Neural cell (in vitro differentiated cells): ENCODE measurements at regions not wholly inside any gene's neighbourhood (a gene's known extent, or its start where the extent isn't known, plus 50 kb on each side); places are given as distances from the start of the nearest gene placed in this dataset.

Source experiments
- H2AFZ ChIP-seq: fragments of 200-600, 300-800 bp; sonication (generic), shearing (Covaris generic); 2 replicates; pipeline ENCODE4 v1.6.0; 2014; ENCODE audit warnings: low read depth, mild to moderate bottlenecking, antibody characterized with exemption, low read length, moderate library complexity
- H3F3A ChIP-seq: fragments of 200-600 bp; shearing (Covaris generic); 2 replicates; pipeline ENCODE4 v1.6.1; 2016; ENCODE audit warnings: mild to moderate bottlenecking, moderate library complexity, mixed read lengths, antibody characterized with exemption, low read length; ENCODE audit not compliant: insufficient read depth, poor library complexity, severe bottlenecking
- H3K27ac ChIP-seq: fragments of 200-600, 300-800 bp; sonication (generic), shearing (Covaris generic); 2 replicates; pipeline ENCODE4 v1.5.1; 2014; ENCODE audit warnings: mild to moderate bottlenecking, low read length, moderate library complexity
- H3K27me3 ChIP-seq: fragments of 300-800, 200-600 bp; sonication (generic), shearing (Covaris generic); 2 replicates; pipeline ENCODE4 v1.6.0; 2014; ENCODE audit warnings: mild to moderate bottlenecking, low read depth, low read length, moderate library complexity; ENCODE audit not compliant: insufficient read depth
- H3K36me3 ChIP-seq: fragments of 300-800, 200-600 bp; sonication (generic), shearing (Covaris generic); 2 replicates; pipeline ENCODE4 v1.5.1; 2014; ENCODE audit warnings: mild to moderate bottlenecking, antibody characterized with exemption, low read length, moderate library complexity; ENCODE audit not compliant: insufficient read depth
- H3K4me2 ChIP-seq: fragments of 300-800, 200-600 bp; sonication (generic), shearing (Covaris generic); 2 replicates; pipeline ENCODE4 v1.6.0; 2014; ENCODE audit warnings: mild to moderate bottlenecking, low read length
- H3K4me3 ChIP-seq: fragments of 300-800, 200-600 bp; sonication (generic), shearing (Covaris generic); 2 replicates; pipeline ENCODE4 v1.5.1; 2014; ENCODE audit warnings: mild to moderate bottlenecking, low read length, moderate library complexity
- H3K79me2 ChIP-seq: fragments of 200-600 bp; shearing (Covaris generic); replicated peaks from 2 replicates; pipeline ENCODE4 v1.6.0; 2014; ENCODE audit warnings: mild to moderate bottlenecking, low read length, moderate library complexity; ENCODE audit not compliant: insufficient read depth
- H3K9ac ChIP-seq: fragments of 300-800, 200-600 bp; sonication (generic), shearing (Covaris generic); 2 replicates; pipeline ENCODE4 v1.6.1; 2016; ENCODE audit warnings: mild to moderate bottlenecking, low read length, mixed read lengths
- H3K9me2 ChIP-seq: fragments of 200-600 bp; shearing (Covaris generic); 2 replicates; pipeline ENCODE4 v1.6.1; 2016; ENCODE audit warnings: mild to moderate bottlenecking, low read length, mixed read lengths; ENCODE audit not compliant: insufficient read depth
- H3K9me3 ChIP-seq: fragments of 200-600, 300-800 bp; sonication (generic), shearing (Covaris generic); 2 replicates; pipeline ENCODE4 v1.6.1; 2016; ENCODE audit warnings: mild to moderate bottlenecking, mixed run types, low read length, moderate library complexity, mixed read lengths
- H4K20me1 ChIP-seq: fragments of 200-600 bp; shearing (Covaris generic); 2 replicates; pipeline ENCODE4 v1.6.1; 2016; ENCODE audit warnings: mild to moderate bottlenecking, mixed run types; ENCODE audit not compliant: insufficient read depth
- EP300 ChIP-seq: fragments of 450-650 bp; conservative IDR thresholded peaks from 2 replicates; pipeline ENCODE4 v1.6.1; 2014; ENCODE audit warnings: antibody characterized with exemption, mild to moderate bottlenecking, moderate library complexity; ENCODE audit not compliant: poor library complexity, severe bottlenecking
- EZH2 ChIP-seq: fragments of 200-600, 300-800 bp; shearing (Covaris generic), sonication (generic); IDR thresholded peaks from 2 replicates; pipeline ENCODE4 v1.6.1; 2014; ENCODE audit warnings: antibody characterized with exemption, low read length, borderline replicate concordance, mild to moderate bottlenecking; ENCODE audit not compliant: insufficient read depth, poor library complexity, severe bottlenecking
- MXI1 ChIP-seq: fragments of 450-650 bp; conservative IDR thresholded peaks from 2 replicates; pipeline ENCODE4 v1.6.1; 2014; ENCODE audit warnings: antibody characterized with exemption, mild to moderate bottlenecking; ENCODE audit not compliant: poor library complexity, severe bottlenecking
- POLR2AphosphoS5 ChIP-seq: IDR thresholded peaks from 2 replicates; pipeline ENCODE4 v1.6.1; 2012
- RAD21 ChIP-seq: fragments of 450-650 bp; conservative IDR thresholded peaks from 2 replicates; pipeline ENCODE4 v1.6.1; 2014; ENCODE audit warnings: antibody characterized with exemption, mild to moderate bottlenecking, moderate library complexity
- SMC3 ChIP-seq: fragments of 450-650 bp; conservative IDR thresholded peaks from 2 replicates; pipeline ENCODE4 v1.6.1; 2014; ENCODE audit warnings: antibody characterized with exemption, mild to moderate bottlenecking, moderate library complexity; ENCODE audit not compliant: poor library complexity
- TAF1 ChIP-seq: IDR thresholded peaks from 2 replicates; pipeline ENCODE4 v1.6.1; 2012; ENCODE audit warnings: low read depth
- TF ChIP-seq, protein P1 (sequence below): fragments of 450-650 bp; IDR thresholded peaks from 2 replicates; pipeline ENCODE4 v1.5.1; 2014; ENCODE audit warnings: antibody characterized with exemption, mild to moderate bottlenecking, moderate library complexity; ENCODE audit not compliant: poor library complexity, severe bottlenecking
- TF ChIP-seq, protein P2 (sequence below): IDR thresholded peaks from 2 replicates; pipeline ENCODE4 v1.6.1; 2012; ENCODE audit warnings: borderline replicate concordance

DNA sequence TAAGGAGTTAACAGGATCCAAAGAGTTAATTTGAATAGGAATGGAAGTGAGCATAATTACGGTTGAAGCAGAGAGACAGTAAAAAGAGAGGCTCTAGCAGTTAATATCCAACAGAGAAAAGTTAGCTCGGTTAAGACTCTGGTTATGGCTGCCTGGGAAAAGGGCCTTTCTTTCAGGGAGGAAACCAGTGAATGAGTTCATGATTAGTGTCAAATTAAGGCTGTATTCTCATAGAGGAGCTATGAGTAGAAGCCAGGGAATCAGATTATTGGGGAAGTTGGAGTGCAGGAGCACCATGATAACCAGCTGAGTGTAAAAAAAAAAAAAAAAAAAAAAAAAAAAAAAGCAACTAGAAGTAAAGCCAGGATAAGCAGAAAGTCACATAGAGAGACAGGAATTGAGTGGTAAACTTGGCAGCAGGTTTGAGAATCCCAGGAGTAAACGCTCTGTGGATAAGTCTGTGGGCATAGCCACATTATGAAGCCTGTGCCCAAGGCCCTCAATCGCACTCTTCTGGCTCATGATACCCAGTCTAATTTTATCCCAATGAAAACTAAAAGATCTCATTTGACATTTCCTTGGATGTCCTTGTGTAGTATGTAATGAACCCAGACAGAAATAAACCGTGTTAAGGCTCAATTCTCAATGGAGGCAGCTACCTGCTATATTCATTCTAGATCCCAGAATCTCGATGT is 372.6 kb upstream of the MPDZ start:
- no peaks in the 10 kb centered on the region for H3K27me3 ChIP-seq
- no peaks in the 10 kb centered on the region for H3K36me3 ChIP-seq
- no peak overlapping the region for H2AFZ ChIP-seq
- no peak overlapping the region for H3K9ac ChIP-seq
- no peak for TF ChIP-seq POLR2AphosphoS5
- TF ChIP-seq, protein P1, sequence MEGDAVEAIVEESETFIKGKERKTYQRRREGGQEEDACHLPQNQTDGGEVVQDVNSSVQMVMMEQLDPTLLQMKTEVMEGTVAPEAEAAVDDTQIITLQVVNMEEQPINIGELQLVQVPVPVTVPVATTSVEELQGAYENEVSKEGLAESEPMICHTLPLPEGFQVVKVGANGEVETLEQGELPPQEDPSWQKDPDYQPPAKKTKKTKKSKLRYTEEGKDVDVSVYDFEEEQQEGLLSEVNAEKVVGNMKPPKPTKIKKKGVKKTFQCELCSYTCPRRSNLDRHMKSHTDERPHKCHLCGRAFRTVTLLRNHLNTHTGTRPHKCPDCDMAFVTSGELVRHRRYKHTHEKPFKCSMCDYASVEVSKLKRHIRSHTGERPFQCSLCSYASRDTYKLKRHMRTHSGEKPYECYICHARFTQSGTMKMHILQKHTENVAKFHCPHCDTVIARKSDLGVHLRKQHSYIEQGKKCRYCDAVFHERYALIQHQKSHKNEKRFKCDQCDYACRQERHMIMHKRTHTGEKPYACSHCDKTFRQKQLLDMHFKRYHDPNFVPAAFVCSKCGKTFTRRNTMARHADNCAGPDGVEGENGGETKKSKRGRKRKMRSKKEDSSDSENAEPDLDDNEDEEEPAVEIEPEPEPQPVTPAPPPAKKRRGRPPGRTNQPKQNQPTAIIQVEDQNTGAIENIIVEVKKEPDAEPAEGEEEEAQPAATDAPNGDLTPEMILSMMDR, result no peak
- TF ChIP-seq RAD21, result no peak
- no peak overlapping the region for H3K27ac ChIP-seq
- H3K9me2 ChIP-seq, result no peaks in the 10 kb centered on the region
- H3F3A ChIP-seq, result no peaks in the 10 kb centered on the region
- peaks cover 5% of the 10 kb centered on the region for H3K9me3 ChIP-seq
- no peaks in the 10 kb centered on the region for H3K79me2 ChIP-seq
- no peak overlapping the region for H3K4me2 ChIP-seq
- H3K4me3 ChIP-seq, result no peak overlapping the region
- H4K20me1 ChIP-seq, result no peaks in the 10 kb centered on the region

DNA sequence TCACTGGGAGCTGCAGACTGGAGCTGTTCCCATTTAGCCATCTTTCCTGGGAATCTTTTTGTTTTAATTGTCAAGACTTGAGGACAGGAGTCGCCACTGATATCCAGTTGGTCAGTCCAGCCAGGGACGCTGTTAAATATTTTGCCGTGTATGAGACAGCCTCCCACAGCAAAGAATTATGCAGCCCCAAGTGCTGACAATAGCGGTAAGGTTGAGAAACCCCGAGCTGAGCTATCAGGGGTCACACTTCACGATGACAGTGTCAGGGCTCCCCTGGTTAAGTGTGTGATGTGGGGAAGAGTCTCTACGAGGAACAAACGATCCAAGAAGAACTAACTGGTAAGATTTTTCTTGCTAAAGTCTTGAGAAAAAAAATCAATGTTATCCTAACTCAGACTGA is 372.0 kb upstream of the MPDZ start:
- Histone ChIP-seq H3K9me2 (no peaks in the 10 kb centered on the region), H3F3A (no peaks in the 10 kb centered on the region), H2AFZ (no peak overlapping the region), H3K36me3 (no peaks in the 10 kb centered on the region), H3K4me3 (no peak overlapping the region), H3K9ac (no peak overlapping the region), H4K20me1 (no peaks in the 10 kb centered on the region), H3K79me2 (no peaks in the 10 kb centered on the region), H3K27ac (no peak overlapping the region), H3K9me3 (peaks cover 5% of the 10 kb centered on the region), H3K4me2 (no peak overlapping the region), H3K27me3 (no peaks in the 10 kb centered on the region)
- TF ChIP-seq EZH2, result no peak
- TF ChIP-seq MXI1, result no peak
- no peak for TF ChIP-seq POLR2AphosphoS5
- TF ChIP-seq, protein P2, sequence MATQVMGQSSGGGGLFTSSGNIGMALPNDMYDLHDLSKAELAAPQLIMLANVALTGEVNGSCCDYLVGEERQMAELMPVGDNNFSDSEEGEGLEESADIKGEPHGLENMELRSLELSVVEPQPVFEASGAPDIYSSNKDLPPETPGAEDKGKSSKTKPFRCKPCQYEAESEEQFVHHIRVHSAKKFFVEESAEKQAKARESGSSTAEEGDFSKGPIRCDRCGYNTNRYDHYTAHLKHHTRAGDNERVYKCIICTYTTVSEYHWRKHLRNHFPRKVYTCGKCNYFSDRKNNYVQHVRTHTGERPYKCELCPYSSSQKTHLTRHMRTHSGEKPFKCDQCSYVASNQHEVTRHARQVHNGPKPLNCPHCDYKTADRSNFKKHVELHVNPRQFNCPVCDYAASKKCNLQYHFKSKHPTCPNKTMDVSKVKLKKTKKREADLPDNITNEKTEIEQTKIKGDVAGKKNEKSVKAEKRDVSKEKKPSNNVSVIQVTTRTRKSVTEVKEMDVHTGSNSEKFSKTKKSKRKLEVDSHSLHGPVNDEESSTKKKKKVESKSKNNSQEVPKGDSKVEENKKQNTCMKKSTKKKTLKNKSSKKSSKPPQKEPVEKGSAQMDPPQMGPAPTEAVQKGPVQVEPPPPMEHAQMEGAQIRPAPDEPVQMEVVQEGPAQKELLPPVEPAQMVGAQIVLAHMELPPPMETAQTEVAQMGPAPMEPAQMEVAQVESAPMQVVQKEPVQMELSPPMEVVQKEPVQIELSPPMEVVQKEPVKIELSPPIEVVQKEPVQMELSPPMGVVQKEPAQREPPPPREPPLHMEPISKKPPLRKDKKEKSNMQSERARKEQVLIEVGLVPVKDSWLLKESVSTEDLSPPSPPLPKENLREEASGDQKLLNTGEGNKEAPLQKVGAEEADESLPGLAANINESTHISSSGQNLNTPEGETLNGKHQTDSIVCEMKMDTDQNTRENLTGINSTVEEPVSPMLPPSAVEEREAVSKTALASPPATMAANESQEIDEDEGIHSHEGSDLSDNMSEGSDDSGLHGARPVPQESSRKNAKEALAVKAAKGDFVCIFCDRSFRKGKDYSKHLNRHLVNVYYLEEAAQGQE, result no peak
- TF ChIP-seq TAF1, result no peak
- TF ChIP-seq RAD21, result no peak
- TF ChIP-seq, protein P1, result no peak
- no peak for TF ChIP-seq SMC3
- TF ChIP-seq EP300, result no peak
